ENCODE measurements at regions not wholly inside any gene's neighbourhood (a gene's known extent, or its start where the extent isn't known, plus 50 kb on each side); places are given as distances from the start of the nearest gene placed in this dataset.
"Not testable (repeated sequence)": the region's sequence is repeated elsewhere in the genome, so short reads cannot be mapped to it uniquely, and the experiment has no call there.

- Histone ChIP-seq H3K4me3 (ENCODE audit: insufficient read depth, low read length) (no peak overlapping the region), H3K4me1 (ENCODE audit: insufficient read depth, low read length) (peaks cover 3% of the 10 kb centered on the region), H2AFZ (ENCODE audit: low read length) (no peak overlapping the region), H3K9me3 (ENCODE audit: low read depth, low read length) (no peaks in the 10 kb centered on the region), H3K36me3 (ENCODE audit: insufficient read depth, low read length) (no peaks in the 10 kb centered on the region), H3K4me2 (ENCODE audit: insufficient read depth, low read length) (no peak overlapping the region), H4K20me1 (ENCODE audit: insufficient read depth, low read length) (no peaks in the 10 kb centered on the region), H3K27me3 (ENCODE audit: insufficient read depth, low read length) (no peaks in the 10 kb centered on the region), H3K79me2 (ENCODE audit: insufficient read depth, low read length) (no peaks in the 10 kb centered on the region), H3K27ac (ENCODE audit: low read depth, low read length) (no peak overlapping the region)
- no peak for TF ChIP-seq CTCF (IDR thresholded peaks at IDR 0.05; ENCODE audit: extremely low read depth, low read depth, low read length)
- DNase-seq (ENCODE audit: insufficient read length, low spot score, missing footprints) = no peak
These were observed 177.8 kb upstream of the GIMD1 start for GRCh38 chr4:106546370-106546769.

GRCh38 chr4:106542609-106543008, 174.0 kb upstream of the GIMD1 start:
- H3K27me3 ChIP-seq (ENCODE audit: insufficient read depth, low read length); H3K9me3 ChIP-seq (ENCODE audit: low read depth, low read length); H3K27ac ChIP-seq (ENCODE audit: low read depth, low read length); H4K20me1 ChIP-seq (ENCODE audit: insufficient read depth, low read length); H3K4me3 ChIP-seq (ENCODE audit: insufficient read depth, low read length); H3K4me1 ChIP-seq (ENCODE audit: insufficient read depth, low read length); H3K79me2 ChIP-seq (ENCODE audit: insufficient read depth, low read length); DNase-seq (ENCODE audit: insufficient read length, low spot score, missing footprints); H2AFZ ChIP-seq (ENCODE audit: low read length); H3K4me2 ChIP-seq (ENCODE audit: insufficient read depth, low read length); H3K36me3 ChIP-seq (ENCODE audit: insufficient read depth, low read length): not testable (repeated sequence)

GRCh38 chr4:106541253-106541652, 172.7 kb upstream of the GIMD1 start:
- no peaks in the 10 kb centered on the region for H3K36me3 ChIP-seq (ENCODE audit: insufficient read depth, low read length)
- no peaks in the 10 kb centered on the region for H3K79me2 ChIP-seq (ENCODE audit: insufficient read depth, low read length)
- H4K20me1 ChIP-seq (ENCODE audit: insufficient read depth, low read length) = no peaks in the 10 kb centered on the region
- H3K27me3 ChIP-seq (ENCODE audit: insufficient read depth, low read length) = no peaks in the 10 kb centered on the region
- peak overlapping the region; percentile 13 for H3K27ac ChIP-seq (ENCODE audit: low read depth, low read length)
- H3K4me1 ChIP-seq (ENCODE audit: insufficient read depth, low read length) = peaks cover 9% of the 10 kb centered on the region
- no peak for DNase-seq (ENCODE audit: insufficient read length, low spot score, missing footprints)
- H3K4me3 ChIP-seq (ENCODE audit: insufficient read depth, low read length) = no peak overlapping the region
- TF ChIP-seq CTCF (IDR thresholded peaks at IDR 0.05; ENCODE audit: extremely low read depth, low read depth, low read length) = no peak
- peak overlapping the region; percentile 54 for H3K4me2 ChIP-seq (ENCODE audit: insufficient read depth, low read length)
- peak overlapping the region; percentile 41 for H2AFZ ChIP-seq (ENCODE audit: low read length)
- no peaks in the 10 kb centered on the region for H3K9me3 ChIP-seq (ENCODE audit: low read depth, low read length)

- Histone ChIP-seq H3K79me2 (ENCODE audit: insufficient read depth, low read length) (no peaks in the 10 kb centered on the region), H3K4me1 (ENCODE audit: insufficient read depth, low read length) (peaks cover 3% of the 10 kb centered on the region), H3K27me3 (ENCODE audit: insufficient read depth, low read length) (no peaks in the 10 kb centered on the region), H3K4me3 (ENCODE audit: insufficient read depth, low read length) (no peak overlapping the region), H3K4me2 (ENCODE audit: insufficient read depth, low read length) (no peak overlapping the region), H3K36me3 (ENCODE audit: insufficient read depth, low read length) (no peaks in the 10 kb centered on the region), H2AFZ (ENCODE audit: low read length) (no peak overlapping the region), H4K20me1 (ENCODE audit: insufficient read depth, low read length) (no peaks in the 10 kb centered on the region), H3K27ac (ENCODE audit: low read depth, low read length) (no peak overlapping the region), H3K9me3 (ENCODE audit: low read depth, low read length) (no peaks in the 10 kb centered on the region)
- TF ChIP-seq CTCF (IDR thresholded peaks at IDR 0.05; ENCODE audit: extremely low read depth, low read depth, low read length) = no peak
- no peak for DNase-seq (ENCODE audit: insufficient read length, low spot score, missing footprints)
These were observed 162.2 kb upstream of the GIMD1 start for GRCh38 chr4:106530821-106531220.

- H3K36me3 ChIP-seq (ENCODE audit: insufficient read depth, low read length) = no peaks in the 10 kb centered on the region
- H3K79me2 ChIP-seq (ENCODE audit: insufficient read depth, low read length) = no peaks in the 10 kb centered on the region
- no peak for DNase-seq (ENCODE audit: insufficient read length, low spot score, missing footprints)
- no peaks in the 10 kb centered on the region for H3K9me3 ChIP-seq (ENCODE audit: low read depth, low read length)
- no peaks in the 10 kb centered on the region for H4K20me1 ChIP-seq (ENCODE audit: insufficient read depth, low read length)
- no peak for TF ChIP-seq CTCF (IDR thresholded peaks at IDR 0.05; ENCODE audit: extremely low read depth, low read depth, low read length)
- peak overlapping the region; percentile 74 for H2AFZ ChIP-seq (ENCODE audit: low read length)
- H3K4me3 ChIP-seq (ENCODE audit: insufficient read depth, low read length) = no peak overlapping the region
- peak overlapping the region; percentile 7 for H3K27ac ChIP-seq (ENCODE audit: low read depth, low read length)
- H3K4me2 ChIP-seq (ENCODE audit: insufficient read depth, low read length) = peak overlapping the region; percentile 46
- peaks cover 3% of the 10 kb centered on the region for H3K4me1 ChIP-seq (ENCODE audit: insufficient read depth, low read length)
- no peaks in the 10 kb centered on the region for H3K27me3 ChIP-seq (ENCODE audit: insufficient read depth, low read length)
These were observed 161.4 kb upstream of the GIMD1 start for GRCh38 chr4:106530024-106530361.

Data from osteoblast (primary cell).